ENCODE measurements at regions not wholly inside any gene's neighbourhood (a gene's known extent, or its start where the extent isn't known, plus 50 kb on each side); places are given as distances from the start of the nearest gene placed in this dataset.

DNA sequence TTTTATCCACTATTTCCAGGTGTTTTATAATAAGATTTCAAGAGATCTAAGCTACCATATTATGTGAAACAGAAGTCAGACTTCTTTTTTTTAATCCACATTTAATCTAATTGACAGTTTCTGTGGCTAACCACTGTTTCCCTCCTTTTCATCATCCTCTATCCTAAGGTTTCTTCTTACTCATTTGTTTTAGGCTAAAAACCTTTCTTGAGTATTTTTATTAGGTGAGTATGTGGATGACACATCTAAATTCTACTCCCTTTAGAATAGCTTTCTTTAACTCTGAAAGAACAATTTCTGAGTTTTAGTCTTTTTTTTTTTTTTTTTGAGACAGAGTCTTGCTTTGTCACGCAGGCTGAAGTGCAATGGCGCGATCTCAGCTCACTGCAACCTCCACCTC is 62.7 kb downstream of the NPY start:
- no peaks in the 10 kb centered on the region for H4K20me1 ChIP-seq (ENCODE audit: control insufficient read depth, extremely low read depth, insufficient read depth, low read length)
- DNase-seq (ENCODE audit: low read depth in 2 of 2), result no peak
- no peak overlapping the region for H3K4me2 ChIP-seq (ENCODE audit: extremely low read depth, insufficient read depth, low read length)

GRCh38 chr7:24349339-24349738 is 65.3 kb downstream of the NPY start:
- Histone ChIP-seq H4K20me1 (ENCODE audit: control insufficient read depth, extremely low read depth, insufficient read depth, low read length) (no peaks in the 10 kb centered on the region), H3K36me3 (ENCODE audit: control insufficient read depth, insufficient read depth, low read length) (no peaks in the 10 kb centered on the region), H3K27me3 (ENCODE audit: control insufficient read depth, insufficient read depth, low read length) (no peaks in the 10 kb centered on the region), H3K9ac (ENCODE audit: insufficient read depth, low read length) (no peak overlapping the region), H3K4me3 (replicated peaks in 1 of 4; ENCODE audit: control extremely low read depth in 1 of 4, insufficient read depth in 1 of 4, low read depth in 3 of 4, low read length in 4 of 4) (no peak overlapping the region), H3K79me2 (ENCODE audit: control insufficient read depth, insufficient read depth, low read length) (no peaks in the 10 kb centered on the region), H3K9me3 (ENCODE audit: control insufficient read depth, insufficient read depth, low read depth, low read length) (no peaks in the 10 kb centered on the region), H3K27ac (ENCODE audit: insufficient read depth, low read length) (no peak overlapping the region), H2AFZ (ENCODE audit: low read length) (no peak overlapping the region), H3K4me2 (ENCODE audit: extremely low read depth, insufficient read depth, low read length) (no peak overlapping the region), H3K4me1 (ENCODE audit: control insufficient read depth, extremely low read depth, insufficient read depth, low read length) (no peaks in the 10 kb centered on the region)
- TF ChIP-seq, protein P1, sequence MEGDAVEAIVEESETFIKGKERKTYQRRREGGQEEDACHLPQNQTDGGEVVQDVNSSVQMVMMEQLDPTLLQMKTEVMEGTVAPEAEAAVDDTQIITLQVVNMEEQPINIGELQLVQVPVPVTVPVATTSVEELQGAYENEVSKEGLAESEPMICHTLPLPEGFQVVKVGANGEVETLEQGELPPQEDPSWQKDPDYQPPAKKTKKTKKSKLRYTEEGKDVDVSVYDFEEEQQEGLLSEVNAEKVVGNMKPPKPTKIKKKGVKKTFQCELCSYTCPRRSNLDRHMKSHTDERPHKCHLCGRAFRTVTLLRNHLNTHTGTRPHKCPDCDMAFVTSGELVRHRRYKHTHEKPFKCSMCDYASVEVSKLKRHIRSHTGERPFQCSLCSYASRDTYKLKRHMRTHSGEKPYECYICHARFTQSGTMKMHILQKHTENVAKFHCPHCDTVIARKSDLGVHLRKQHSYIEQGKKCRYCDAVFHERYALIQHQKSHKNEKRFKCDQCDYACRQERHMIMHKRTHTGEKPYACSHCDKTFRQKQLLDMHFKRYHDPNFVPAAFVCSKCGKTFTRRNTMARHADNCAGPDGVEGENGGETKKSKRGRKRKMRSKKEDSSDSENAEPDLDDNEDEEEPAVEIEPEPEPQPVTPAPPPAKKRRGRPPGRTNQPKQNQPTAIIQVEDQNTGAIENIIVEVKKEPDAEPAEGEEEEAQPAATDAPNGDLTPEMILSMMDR (conservative IDR thresholded peaks at IDR 0.05 in 1 of 2, IDR thresholded peaks at IDR 0.05 in 1 of 2; ENCODE audit: low read depth in 1 of 2, low read length in 2 of 2), result no peak
- no peak for TF ChIP-seq EZH2 (IDR thresholded peaks at IDR 0.05; ENCODE audit: low read length, missing control alignments)
- DNase-seq (ENCODE audit: low read depth in 2 of 2), result no peak

More for the DNA sequence above, 62.7 kb downstream of the NPY start:
- TF ChIP-seq EZH2 (IDR thresholded peaks at IDR 0.05; ENCODE audit: low read length, missing control alignments), result no peak
- TF ChIP-seq, protein P1 (conservative IDR thresholded peaks at IDR 0.05 in 1 of 2, IDR thresholded peaks at IDR 0.05 in 1 of 2; ENCODE audit: low read depth in 1 of 2, low read length in 2 of 2), result no peak
- Histone ChIP-seq H3K27ac (ENCODE audit: insufficient read depth, low read length) (no peak overlapping the region), H3K79me2 (ENCODE audit: control insufficient read depth, insufficient read depth, low read length) (no peaks in the 10 kb centered on the region), H3K27me3 (ENCODE audit: control insufficient read depth, insufficient read depth, low read length) (no peaks in the 10 kb centered on the region), H2AFZ (ENCODE audit: low read length) (no peak overlapping the region), H3K4me1 (ENCODE audit: control insufficient read depth, extremely low read depth, insufficient read depth, low read length) (no peaks in the 10 kb centered on the region), H3K36me3 (ENCODE audit: control insufficient read depth, insufficient read depth, low read length) (no peaks in the 10 kb centered on the region), H3K9me3 (ENCODE audit: control insufficient read depth, insufficient read depth, low read depth, low read length) (no peaks in the 10 kb centered on the region), H3K4me3 (replicated peaks in 1 of 4; ENCODE audit: control extremely low read depth in 1 of 4, insufficient read depth in 1 of 4, low read depth in 3 of 4, low read length in 4 of 4) (no peak overlapping the region), H3K9ac (ENCODE audit: insufficient read depth, low read length) (no peak overlapping the region)

- no peak for DNase-seq (ENCODE audit: low read depth in 2 of 2)
These were observed 70.5 kb downstream of the NPY start for GRCh38 chr7:24354456-24354855.

More at GRCh38 chr7:24354456-24354855, 70.5 kb downstream of the NPY start:
- Histone ChIP-seq H2AFZ (ENCODE audit: low read length) (no peak overlapping the region), H3K27me3 (ENCODE audit: control insufficient read depth, insufficient read depth, low read length) (no peaks in the 10 kb centered on the region), H3K36me3 (ENCODE audit: control insufficient read depth, insufficient read depth, low read length) (no peaks in the 10 kb centered on the region), H3K79me2 (ENCODE audit: control insufficient read depth, insufficient read depth, low read length) (no peaks in the 10 kb centered on the region), H3K27ac (ENCODE audit: insufficient read depth, low read length) (no peak overlapping the region), H3K4me1 (ENCODE audit: control insufficient read depth, extremely low read depth, insufficient read depth, low read length) (no peaks in the 10 kb centered on the region), H4K20me1 (ENCODE audit: control insufficient read depth, extremely low read depth, insufficient read depth, low read length) (no peaks in the 10 kb centered on the region), H3K4me3 (replicated peaks in 1 of 4; ENCODE audit: control extremely low read depth in 1 of 4, insufficient read depth in 1 of 4, low read depth in 3 of 4, low read length in 4 of 4) (no peak overlapping the region), H3K9me3 (ENCODE audit: control insufficient read depth, insufficient read depth, low read depth, low read length) (no peaks in the 10 kb centered on the region), H3K9ac (ENCODE audit: insufficient read depth, low read length) (no peak overlapping the region), H3K4me2 (ENCODE audit: extremely low read depth, insufficient read depth, low read length) (no peak overlapping the region)
- no peak for TF ChIP-seq EZH2 (IDR thresholded peaks at IDR 0.05; ENCODE audit: low read length, missing control alignments)
- TF ChIP-seq, protein P1 (conservative IDR thresholded peaks at IDR 0.05 in 1 of 2, IDR thresholded peaks at IDR 0.05 in 1 of 2; ENCODE audit: low read depth in 1 of 2, low read length in 2 of 2), result no peak

Data from fibroblast of lung (primary cell).